H1 (cell line): ENCODE measurements at regions not wholly inside any gene's neighbourhood (a gene's known extent, or its start where the extent isn't known, plus 50 kb on each side); places are given as distances from the start of the nearest gene placed in this dataset.

Source experiments
- CTCF ChIA-PET: fragments of 300-600 bp; sonication (Branson Sonifier 250); formaldehyde crosslinking; loops from one replicate; lab custom pipeline; 2021; ENCODE audit not compliant: partially characterized antibody; lab: Charles Lee
- POLR2A ChIA-PET: fragments of 300-600 bp; sonication (Branson Sonifier 250); formaldehyde crosslinking; loops from one replicate; lab custom pipeline; 2021; ENCODE audit warnings: inconsistent platforms; ENCODE audit not compliant: partially characterized antibody; lab: Charles Lee
- DNase-seq, 2 experiments: peaks; one replicate each; pipeline versions ENCODE4 v3.0.0 to v3.0.0-alpha.2; 2010 to 2022; ENCODE audit warnings: low spot score in 2 of 2, low read depth in 1 of 2, mixed read lengths in 1 of 2
- FAIRE-seq: peaks from 2 replicates; lab custom pipeline; 2011; peaks lifted over from hg19 to GRCh38; lab: Jason Lieb, UNC
- H2AFZ ChIP-seq: 2 replicates; pipeline ENCODE4 v1.8.1; 2012; ENCODE audit warnings: low read length, inconsistent platforms
- H2AK5ac ChIP-seq: 2 replicates; pipeline ENCODE4 v1.6.1; 2013; ENCODE audit warnings: low read depth, low read length
- H2BK120ac ChIP-seq: replicated peaks from 2 replicates; pipeline ENCODE3; 2013; ENCODE audit warnings: low read depth, low read length, inconsistent platforms
- H2BK12ac ChIP-seq: 2 replicates; pipeline ENCODE4 v1.6.1; 2013; ENCODE audit warnings: low read depth, low read length
- H2BK15ac ChIP-seq: 2 replicates; pipeline ENCODE4 v1.6.1; 2013; ENCODE audit warnings: low read length
- H2BK20ac ChIP-seq: 2 replicates; pipeline ENCODE4 v1.6.1; 2013; ENCODE audit warnings: low read length
- H2BK5ac ChIP-seq: 2 replicates; pipeline ENCODE4 v1.6.1; 2013; ENCODE audit warnings: low read depth, low read length
- H3K14ac ChIP-seq: 2 replicates; pipeline ENCODE4 v1.6.1; 2013; ENCODE audit warnings: inconsistent platforms; ENCODE audit not compliant: insufficient read length
- H3K18ac ChIP-seq: 2 replicates; pipeline ENCODE4 v1.6.1; 2013; ENCODE audit warnings: low read length; ENCODE audit errors: extremely low read depth
- H3K23ac ChIP-seq: 2 replicates; pipeline ENCODE4 v1.6.1; 2013; ENCODE audit warnings: inconsistent platforms; ENCODE audit not compliant: insufficient read length
- H3K23me2 ChIP-seq: 2 replicates; pipeline ENCODE4 v1.6.1; 2013; ENCODE audit warnings: low read depth, low read length
- H3K27ac ChIP-seq: 2 replicates; pipeline ENCODE4 v1.6.1; 2011; ENCODE audit warnings: low read depth, low read length, inconsistent platforms
- H3K27me3 ChIP-seq, 4 experiments: replicated peaks in 1 of 4; 1 replicate in 1 of 4; 2 replicates in 3 of 4; pipeline versions ENCODE4 v1.6.1 to v1.8.1; 2011 to 2013; ENCODE audit warnings: low read length in 3 of 4, mild to moderate bottlenecking in 3 of 4, inconsistent platforms in 2 of 4, mixed read lengths in 2 of 4, moderate library complexity in 1 of 4; ENCODE audit not compliant: control insufficient read depth in 3 of 4, insufficient read depth in 3 of 4; ENCODE audit errors: extremely low read depth in 1 of 4
- H3K36me3 ChIP-seq, 4 experiments: 2 replicates each; pipeline versions ENCODE4 v1.6.1 to v1.8.1; 2011 to 2013; ENCODE audit warnings: mild to moderate bottlenecking in 4 of 4, low read length in 3 of 4, moderate library complexity in 2 of 4, control low read depth in 1 of 4, inconsistent platforms in 1 of 4; ENCODE audit not compliant: insufficient read depth in 4 of 4, control insufficient read depth in 2 of 4
- H3K4ac ChIP-seq: replicated peaks from 2 replicates; pipeline ENCODE3; 2013; ENCODE audit warnings: low read length, low read depth, mixed read lengths, inconsistent platforms; ENCODE audit not compliant: insufficient read length
- H3K4me1 ChIP-seq, 4 experiments: replicated peaks in 1 of 4; 1 replicate in 1 of 4; 2 replicates in 3 of 4; pipeline versions ENCODE4 v1.6.1 to v1.8.1; 2011 to 2013; ENCODE audit warnings: low read length in 3 of 4, inconsistent platforms in 2 of 4, mixed read lengths in 1 of 4; ENCODE audit not compliant: insufficient read depth in 4 of 4, control insufficient read depth in 3 of 4
- H3K4me2 ChIP-seq, 2 experiments: 2 replicates each; pipeline versions ENCODE4 v1.6.1 to v1.8.1; 2011 to 2013; ENCODE audit warnings: low read depth in 2 of 2, low read length in 2 of 2, control low read depth in 1 of 2, inconsistent platforms in 1 of 2, mild to moderate bottlenecking in 1 of 2; ENCODE audit not compliant: insufficient read depth in 1 of 2
- H3K4me3 ChIP-seq, 4 experiments: fragments of 200-600, 300-600 bp in 1 of 4; sonication (generic), shearing (Covaris generic), sonication (Bioruptor Twin) in 1 of 4; 2 replicates each; pipeline versions ENCODE4 v1.5.1 to v1.8.1; 2011 to 2016; ENCODE audit warnings: low read length in 4 of 4, low read depth in 3 of 4, control low read depth in 2 of 4, inconsistent platforms in 2 of 4, mild to moderate bottlenecking in 2 of 4, mixed read lengths in 1 of 4, moderate library complexity in 1 of 4; ENCODE audit not compliant: insufficient read depth in 2 of 4; ENCODE audit errors: extremely low read depth in 1 of 4
- H3K56ac ChIP-seq: replicated peaks from 2 replicates; pipeline ENCODE3; 2013; ENCODE audit warnings: low read depth, mild to moderate bottlenecking, mixed read lengths, low read length, inconsistent platforms; ENCODE audit not compliant: insufficient read length
- H3K79me1 ChIP-seq: 2 replicates; pipeline ENCODE4 v1.6.1; 2013; ENCODE audit warnings: low read depth, low read length, control low read depth
- H3K79me2 ChIP-seq, 2 experiments: 2 replicates each; pipeline versions ENCODE4 v1.6.1 to v1.8.1; 2012 to 2013; ENCODE audit warnings: low read length in 2 of 2, mild to moderate bottlenecking in 2 of 2, inconsistent platforms in 1 of 2; ENCODE audit not compliant: insufficient read depth in 2 of 2, control insufficient read depth in 1 of 2
- H3K9ac ChIP-seq, 4 experiments: replicated peaks in 1 of 4; 1 replicate in 1 of 4; 2 replicates in 3 of 4; pipeline versions ENCODE4 v1.6.1 to v1.8.1; 2011 to 2013; ENCODE audit warnings: low read depth in 3 of 4, low read length in 3 of 4, control low read depth in 2 of 4, mild to moderate bottlenecking in 2 of 4, moderate library complexity in 2 of 4, inconsistent platforms in 1 of 4; ENCODE audit errors: extremely low read depth in 1 of 4
- H3K9me3 ChIP-seq, 2 experiments: 2 replicates each; pipeline versions ENCODE4 v1.6.1 to v1.8.1; 2012 to 2013; ENCODE audit warnings: mild to moderate bottlenecking in 2 of 2, moderate library complexity in 2 of 2, control low read depth in 1 of 2, inconsistent platforms in 1 of 2, low read depth in 1 of 2, low read length in 1 of 2, mixed read lengths in 1 of 2; ENCODE audit not compliant: insufficient read depth in 2 of 2
- H4K20me1 ChIP-seq, 2 experiments: replicated peaks in 1 of 2; 2 replicates each; pipeline versions ENCODE3 to v1.8.1; 2011 to 2013; ENCODE audit warnings: inconsistent platforms in 2 of 2, low read length in 2 of 2, mild to moderate bottlenecking in 1 of 2; ENCODE audit not compliant: insufficient read depth in 2 of 2, control insufficient read depth in 1 of 2
- H4K5ac ChIP-seq: 2 replicates; pipeline ENCODE4 v1.6.1; 2013; ENCODE audit warnings: low read length, low read depth, mixed read lengths, inconsistent platforms; ENCODE audit not compliant: insufficient read length
- H4K8ac ChIP-seq: 2 replicates; pipeline ENCODE4 v1.8.0; 2013; ENCODE audit warnings: mild to moderate bottlenecking, moderate library complexity, low read length, inconsistent platforms; ENCODE audit not compliant: insufficient read depth; ENCODE audit errors: extremely low read depth
- H4K91ac ChIP-seq: replicated peaks from 2 replicates; pipeline ENCODE3; 2013; ENCODE audit warnings: low read length, mixed read lengths, inconsistent platforms; ENCODE audit not compliant: insufficient read length
- CHD1 ChIP-seq: IDR thresholded peaks from 2 replicates; pipeline ENCODE4 v1.6.1; 2012; ENCODE audit warnings: low read depth, low read length, improper control_type of control experiment
- CTCF ChIP-seq, 3 experiments: IDR thresholded peaks; 1 replicate in 2 of 3; 2 replicates in 1 of 3; pipeline versions ENCODE4 v1.5.1 to v1.6.1; 2011; ENCODE audit warnings: low read length in 3 of 3, mild to moderate bottlenecking in 3 of 3, inconsistent platforms in 2 of 3, low read depth in 1 of 3, moderate library complexity in 1 of 3; ENCODE audit not compliant: insufficient read depth in 1 of 3; ENCODE audit errors: control extremely low read depth in 1 of 3
- EGR1 ChIP-seq: IDR thresholded peaks from 2 replicates; pipeline ENCODE4 v1.6.1; 2011; ENCODE audit warnings: low read depth, low read length, borderline replicate concordance
- JUND ChIP-seq: IDR thresholded peaks from 2 replicates; pipeline ENCODE4 v1.6.1; 2011; ENCODE audit warnings: mild to moderate bottlenecking, improper control_type of control experiment, low read length
- KDM5A ChIP-seq: fragments of 200-600 bp; IDR thresholded peaks from 2 replicates; pipeline ENCODE4 v1.7.1; 2012; ENCODE audit warnings: mild to moderate bottlenecking, low read length, inconsistent platforms, mixed read lengths
- RAD21 ChIP-seq, 2 experiments: IDR thresholded peaks in 1 of 2; conservative IDR thresholded peaks in 1 of 2; 2 replicates each; pipeline ENCODE4 v1.6.1; 2011; ENCODE audit warnings: low read depth in 2 of 2, low read length in 2 of 2, improper control_type of control experiment in 1 of 2, inconsistent platforms in 1 of 2, mild to moderate bottlenecking in 1 of 2, moderate library complexity in 1 of 2
- SIRT6 ChIP-seq: IDR thresholded peaks from one replicate; pipeline ENCODE4 v1.7.1; 2012; ENCODE audit warnings: low read length, inconsistent platforms
- TCF12 ChIP-seq: IDR thresholded peaks from 2 replicates; pipeline ENCODE4 v1.6.1; 2011; ENCODE audit warnings: low read depth, mild to moderate bottlenecking, low read length
- WGBS, 2 experiments: shearing (Covaris generic) in 1 of 2; methylation state at CpG; one replicate each; pipeline versions ENCODE4 v1.1.6 to v1.1.7; 2013 to 2015; ENCODE audit warnings: low lambda C conversion rate in 2 of 2, mixed read lengths in 2 of 2, inconsistent platforms in 1 of 2, low coverage in 1 of 2, missing lambda C conversion rate in 1 of 2; ENCODE audit not compliant: insufficient replicate concordance in 2 of 2, insufficient coverage in 1 of 2, insufficient read length in 1 of 2; ENCODE audit errors: extremely low coverage in 1 of 2, missing lambda C conversion rate in 1 of 2; 5-methylcytosine and 5-hydroxymethylcytosine counted together

- no peaks in the 10 kb centered on the region for H4K20me1 ChIP-seq
- no peak overlapping the region for H2BK120ac ChIP-seq
- H3K18ac ChIP-seq, result no peak overlapping the region
- ChIA-PET POLR2A (no interaction called here), CTCF (interaction anchor here (1.0 to 4.2 kb wide), 3 partner anchors 12 to 163 kb away, joined by 3 to 14 read pairs (median 4); no protein-coding TSS in a partner anchor)
- peaks cover 0 to 2% (median 0%) of the 10 kb centered on the region in 4 experiments; a peak in 2 of 7 replicates for H3K4me1 ChIP-seq
- H3K79me1 ChIP-seq, result no peaks in the 10 kb centered on the region
- H2BK20ac ChIP-seq, result no peak overlapping the region
- no peak overlapping the region for H4K91ac ChIP-seq
- H3K4me2 ChIP-seq, result no peak overlapping the region
- no peak overlapping the region for H2BK12ac ChIP-seq
- no peak for FAIRE-seq
- no peak overlapping the region for H3K14ac ChIP-seq
- H3K27ac ChIP-seq, result no peak overlapping the region
- no peak overlapping the region for H3K23ac ChIP-seq
- H3K9ac ChIP-seq, result no peak overlapping the region
- H3K4me3 ChIP-seq, result no peak overlapping the region
- H3K79me2 ChIP-seq, result no peaks in the 10 kb centered on the region
- no peaks in the 10 kb centered on the region for H3K36me3 ChIP-seq
- no peak overlapping the region for H3K56ac ChIP-seq
- no peak overlapping the region for H2AK5ac ChIP-seq
- WGBS, 2 experiments, result 81% methylated on average over 4 of the region's 4 CpGs; no CpG with 5 or more reads in 1 of the 2 experiments
- H3K4ac ChIP-seq, result no peak overlapping the region
- no peak for DNase-seq
- no peak overlapping the region for H4K5ac ChIP-seq
- H3K9me3 ChIP-seq, result no peaks in the 10 kb centered on the region
- H4K8ac ChIP-seq, result no peak overlapping the region
- no peak for TF ChIP-seq TCF12
- TF ChIP-seq SIRT6, result no peak
- TF ChIP-seq EGR1, result no peak
- TF ChIP-seq CTCF (IDR thresholded peaks at IDR 0.05; ENCODE audit: control extremely low read depth in 1 of 3, insufficient read depth in 1 of 3, low read depth in 1 of 3, low read length in 3 of 3), result no peak
- TF ChIP-seq CHD1, result no peak
- TF ChIP-seq JUND, result no peak
- TF ChIP-seq RAD21 (IDR thresholded peaks at IDR 0.05 in 1 of 2, conservative IDR thresholded peaks at IDR 0.05 in 1 of 2; ENCODE audit: low read depth in 2 of 2, low read length in 2 of 2), result no peak
- TF ChIP-seq KDM5A, result no peak
- H3K27me3 ChIP-seq, result no peaks in the 10 kb centered on the region
- no peak overlapping the region for H2BK5ac ChIP-seq
- H2AFZ ChIP-seq, result no peak overlapping the region
- no peaks in the 10 kb centered on the region for H3K23me2 ChIP-seq
- no peak overlapping the region for H2BK15ac ChIP-seq
Measured at GRCh38 chr14:87526731-87527130, 466.3 kb downstream of the GALC start.
